HG02763 (cell line): ENCODE measurements at regions not wholly inside any gene's neighbourhood (a gene's known extent, or its start where the extent isn't known, plus 50 kb on each side); places are given as distances from the start of the nearest gene placed in this dataset.

Experiments used
- ATAC-seq: cut with Tn5 transposase; IDR thresholded peaks from one replicate; pipeline ENCODE4 v1.9.1; 2021; ENCODE audit warnings: mild to moderate bottlenecking, moderate library complexity; ENCODE audit not compliant: unreplicated experiment

DNA sequence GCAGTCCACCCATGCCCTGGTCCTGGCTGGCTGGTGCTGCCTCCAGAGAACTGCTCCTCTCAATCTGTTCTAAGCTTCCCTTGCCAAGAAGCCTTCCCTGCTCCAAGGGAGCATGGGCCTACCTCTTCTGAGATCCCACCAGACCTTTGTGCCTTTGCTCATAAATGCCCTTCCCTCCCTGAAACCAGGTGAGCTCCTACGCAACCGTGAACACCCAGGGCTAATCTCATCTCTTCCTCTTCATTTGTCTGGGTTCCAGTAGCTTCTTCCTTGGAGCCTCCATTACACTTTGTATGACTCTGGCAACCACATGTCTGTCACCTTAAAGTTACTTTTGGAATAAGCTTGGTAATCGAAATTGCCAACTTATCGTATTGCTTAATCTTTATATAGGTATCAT, 270.6 kb downstream of the PBX3 start:
- ATAC-seq: no peak

- ATAC-seq: no peak
Measured at GRCh38 chr9:126020836-126021235, 273.7 kb downstream of the PBX3 start.

- ATAC-seq: no peak
Measured at GRCh38 chr9:126023962-126024361, 276.8 kb downstream of the PBX3 start.

DNA sequence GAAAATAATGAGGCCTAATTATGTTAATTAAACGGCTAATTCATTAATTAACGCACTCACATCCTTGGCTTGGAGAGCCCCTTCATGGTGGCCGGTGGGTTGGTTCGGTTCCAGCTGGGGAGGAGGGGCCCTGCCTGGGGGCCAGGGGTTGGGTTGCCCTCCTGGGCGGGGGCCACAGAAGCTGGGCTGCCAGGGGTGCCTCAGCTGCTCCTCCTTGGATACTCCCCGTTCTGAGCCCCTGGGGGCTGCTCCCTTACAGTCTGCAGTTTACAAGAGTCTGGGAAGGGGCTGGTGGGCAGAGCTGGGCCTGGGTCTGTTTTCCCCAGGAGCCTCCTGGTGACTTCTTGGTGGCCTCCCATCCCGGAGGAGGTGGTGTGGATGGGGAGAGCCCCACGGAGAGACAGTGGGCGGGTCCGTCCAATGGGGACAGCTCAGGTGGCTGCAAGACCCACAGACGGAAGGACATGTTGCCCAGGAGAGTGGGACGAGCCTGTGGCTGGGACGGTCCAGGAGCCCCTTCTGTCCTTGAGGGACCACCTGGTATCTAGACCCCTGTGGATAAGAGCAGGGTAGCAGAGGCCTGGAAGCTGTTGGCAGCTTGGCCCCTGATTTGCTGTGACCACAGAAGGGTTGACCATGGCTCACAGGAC, 277.5 kb downstream of the PBX3 start:
- no peak for ATAC-seq

- no peak for ATAC-seq
Measured at GRCh38 chr9:126025991-126026390, 278.8 kb downstream of the PBX3 start.

DNA sequence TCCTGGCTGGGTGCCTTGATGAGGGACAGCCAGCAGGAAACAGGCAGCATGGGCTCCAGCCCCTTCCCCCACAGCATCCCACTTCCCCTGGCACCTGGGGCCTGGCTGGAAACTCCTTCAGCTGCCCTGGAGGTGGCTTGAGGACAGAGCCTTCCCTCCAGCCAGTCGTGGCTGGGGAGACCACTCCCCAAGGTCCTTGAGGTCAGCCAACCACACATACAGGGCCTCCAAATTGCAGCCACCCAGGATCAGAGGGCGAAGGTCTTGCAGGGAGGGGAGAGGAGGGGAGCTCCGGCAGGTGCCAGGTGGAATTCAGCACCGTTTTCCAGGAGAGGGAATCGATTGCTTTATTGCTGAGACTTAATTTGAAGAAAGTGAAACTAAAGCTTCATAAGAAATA, 280.4 kb downstream of the PBX3 start:
- no peak for ATAC-seq

DNA sequence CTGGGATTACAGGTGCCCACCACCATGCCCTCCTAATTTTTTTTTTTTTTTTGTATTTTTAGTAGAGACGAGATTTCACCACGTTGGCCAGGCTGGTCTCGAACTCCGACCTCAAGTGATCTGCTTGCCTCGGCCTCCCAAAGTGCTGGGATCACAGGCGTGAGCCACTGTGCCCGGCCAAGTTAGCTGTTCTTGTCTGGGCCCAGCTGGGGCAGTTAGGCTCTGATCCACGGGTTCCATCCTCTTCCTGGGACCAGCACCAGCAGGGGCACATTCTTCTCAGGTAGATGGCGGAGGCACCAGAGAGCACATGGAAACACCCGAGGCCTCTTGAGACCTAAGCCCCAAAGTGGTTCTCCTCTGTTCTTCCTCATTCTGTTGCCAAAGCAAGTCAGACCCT, 281.6 kb downstream of the PBX3 start:
- ATAC-seq: no peak

GRCh38 chr9:126030716-126031115, 283.5 kb downstream of the PBX3 start:
- ATAC-seq: no peak

DNA sequence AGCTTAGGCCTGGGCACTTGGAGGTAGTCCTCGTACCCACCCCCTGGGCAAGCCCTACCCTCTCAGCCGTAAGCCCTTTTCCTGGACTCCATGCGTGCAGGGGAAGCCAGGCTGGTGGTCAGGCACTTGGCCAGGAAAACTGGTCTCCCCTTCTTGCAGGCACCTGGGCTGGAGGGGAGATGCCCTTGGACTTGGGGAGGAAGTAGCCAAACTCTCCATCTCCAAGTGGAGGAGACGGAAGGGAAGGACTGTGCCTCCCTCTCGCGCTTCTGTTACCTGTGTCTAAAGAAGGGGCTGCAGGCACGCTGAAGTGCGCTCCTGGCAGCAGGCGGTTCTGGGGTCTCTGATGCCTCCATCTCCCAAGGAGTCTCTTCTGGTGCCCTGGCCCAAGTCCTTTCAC, 283.9 kb downstream of the PBX3 start:
- no peak for ATAC-seq

GRCh38 chr9:126032135-126032534, 285.0 kb downstream of the PBX3 start:
- no peak for ATAC-seq

- ATAC-seq: no peak
Measured at GRCh38 chr9:126033318-126033717, 286.1 kb downstream of the PBX3 start.

DNA sequence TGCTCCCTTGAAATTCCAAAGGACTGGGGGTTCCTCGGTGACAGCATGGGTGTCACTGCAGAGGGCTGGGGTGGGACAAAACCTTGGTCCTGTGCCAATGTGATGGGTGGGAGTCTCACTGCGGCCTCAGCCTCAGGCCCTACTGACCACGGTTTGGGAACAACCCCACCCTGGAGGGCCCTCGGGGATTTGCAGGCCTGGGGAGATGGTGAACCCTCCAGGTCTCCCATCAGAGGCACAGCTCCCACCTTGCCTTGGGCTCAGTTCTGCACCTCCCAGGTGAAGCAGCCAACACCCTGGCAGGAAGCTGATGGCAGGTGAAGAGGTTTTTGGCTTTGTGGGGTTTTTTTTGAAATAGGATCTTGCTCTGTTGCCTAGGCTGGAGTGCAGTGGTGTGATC, 286.8 kb downstream of the PBX3 start:
- ATAC-seq: no peak

DNA sequence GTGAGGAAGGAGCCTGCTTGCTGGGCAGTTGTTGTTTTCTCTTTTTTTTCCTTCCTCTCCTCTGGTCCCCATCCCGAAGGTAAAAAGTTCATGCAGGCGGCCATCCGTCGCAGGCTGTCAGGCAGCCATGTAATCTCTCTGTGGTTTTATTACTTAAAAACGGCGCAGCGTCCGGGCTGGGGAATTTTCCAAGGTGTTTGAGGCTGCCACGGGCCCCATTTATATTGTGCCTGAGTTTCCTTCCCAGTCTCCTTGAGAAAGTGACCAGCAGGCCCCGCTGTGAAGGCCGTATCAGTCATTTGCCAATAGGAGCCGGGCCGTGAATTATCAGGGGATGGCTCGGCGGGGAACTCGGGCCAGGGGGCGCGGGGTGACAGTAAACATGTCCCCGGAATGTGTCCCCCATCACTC, 289.7 kb downstream of the PBX3 start:
- no peak for ATAC-seq

GRCh38 chr9:126038790-126039189, 287.8 kb upstream of the MVB12B start:
- no peak for ATAC-seq

GRCh38 chr9:126043681-126044080, 282.9 kb upstream of the MVB12B start:
- no peak for ATAC-seq

- ATAC-seq: no peak
Measured at GRCh38 chr9:126049088-126049487, 277.5 kb upstream of the MVB12B start.

DNA sequence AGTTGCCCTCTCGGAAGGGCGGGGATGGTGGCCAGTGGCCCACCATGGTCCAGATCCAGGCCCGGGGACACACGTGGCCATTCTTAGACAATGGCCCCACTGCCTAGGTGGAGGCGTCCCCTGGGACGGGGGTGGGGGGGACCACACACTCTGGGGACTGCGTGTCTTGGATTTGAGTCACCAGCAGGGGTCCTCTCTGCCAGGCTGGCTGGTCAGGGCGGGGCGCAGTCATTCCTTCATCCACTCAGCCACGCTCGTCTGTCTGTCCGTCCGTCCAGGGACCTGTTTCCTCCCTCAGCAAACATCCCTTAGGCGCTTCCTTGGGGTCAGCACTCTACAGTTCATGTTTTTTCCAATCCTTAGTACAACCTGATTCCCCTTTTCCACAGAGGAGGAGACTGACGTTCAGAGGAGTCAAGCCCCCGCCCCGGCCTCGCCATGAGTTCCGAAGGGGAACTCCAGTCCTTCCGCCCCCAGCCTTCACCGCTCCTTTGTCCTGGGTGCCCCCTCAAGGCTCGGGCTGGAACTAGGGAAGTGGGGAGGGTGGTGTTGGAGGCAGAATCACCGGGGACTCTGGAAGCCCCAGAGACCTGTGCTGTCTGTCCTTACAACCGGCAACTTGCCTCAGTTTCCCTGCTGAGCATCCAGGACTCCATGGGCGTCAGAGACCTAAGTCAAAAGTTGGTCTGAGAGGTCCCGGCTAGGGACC, 276.6 kb upstream of the MVB12B start:
- no peak for ATAC-seq

GRCh38 chr9:126050605-126050990, 276.0 kb upstream of the MVB12B start:
- no peak for ATAC-seq

GRCh38 chr9:126051446-126052130, 275.0 kb upstream of the MVB12B start:
- no peak for ATAC-seq

GRCh38 chr9:126052791-126053190, 273.8 kb upstream of the MVB12B start:
- ATAC-seq: no peak

GRCh38 chr9:126053913-126054312, 272.7 kb upstream of the MVB12B start:
- no peak for ATAC-seq

- ATAC-seq: no peak
Measured at GRCh38 chr9:126055381-126055985, 271.1 kb upstream of the MVB12B start.
